Neuronal stem cell (in vitro differentiated cells): ENCODE measurements at regions not wholly inside any gene's neighbourhood (a gene's known extent, or its start where the extent isn't known, plus 50 kb on each side); places are given as distances from the start of the nearest gene placed in this dataset.

Experiments used
- DNase-seq: peaks from one replicate; pipeline ENCODE4 v3.0.0-alpha.2; 2013; ENCODE audit warnings: low spot score
- H2AFZ ChIP-seq: one replicate; pipeline ENCODE4 v1.6.1; 2013; ENCODE audit warnings: mild to moderate bottlenecking, low read length, inconsistent platforms
- H2AK5ac ChIP-seq: 2 replicates; pipeline ENCODE4 v1.6.1; 2013; ENCODE audit warnings: low read depth, mild to moderate bottlenecking, inconsistent platforms, low read length, moderate library complexity, mixed read lengths
- H2BK120ac ChIP-seq: 2 replicates; pipeline ENCODE4 v1.6.1; 2013; ENCODE audit warnings: low read depth, mild to moderate bottlenecking, inconsistent platforms, low read length, moderate library complexity, mixed read lengths
- H2BK12ac ChIP-seq: one replicate; pipeline ENCODE4 v1.6.1; 2013; ENCODE audit warnings: low read length, inconsistent platforms
- H2BK15ac ChIP-seq: 2 replicates; pipeline ENCODE4 v1.6.1; 2013; ENCODE audit warnings: mild to moderate bottlenecking, low read length, inconsistent platforms, mixed read lengths
- H2BK5ac ChIP-seq: one replicate; pipeline ENCODE4 v1.6.1; 2013; ENCODE audit warnings: inconsistent platforms, mild to moderate bottlenecking, low read length, moderate library complexity
- H3K14ac ChIP-seq: one replicate; pipeline ENCODE4 v1.6.1; 2013; ENCODE audit warnings: low read length, inconsistent platforms
- H3K18ac ChIP-seq: 2 replicates; pipeline ENCODE4 v1.6.1; 2013; ENCODE audit warnings: low read length, inconsistent platforms
- H3K23ac ChIP-seq: 2 replicates; pipeline ENCODE4 v1.6.1; 2013; ENCODE audit warnings: low read depth, mild to moderate bottlenecking, mixed read lengths, low read length, inconsistent platforms; ENCODE audit not compliant: poor library complexity
- H3K27ac ChIP-seq: replicated peaks from 3 replicates; pipeline ENCODE4 v1.5.1; 2013; ENCODE audit warnings: low read length, inconsistent platforms
- H3K27me3 ChIP-seq, 3 experiments: 2 replicates each; pipeline ENCODE4 v1.6.1; 2013; ENCODE audit warnings: low read length in 3 of 3, mild to moderate bottlenecking in 2 of 3, inconsistent platforms in 1 of 3, low read depth in 1 of 3, mixed read lengths in 1 of 3, moderate library complexity in 1 of 3; ENCODE audit not compliant: control insufficient read depth in 3 of 3, insufficient read depth in 3 of 3
- H3K36me3 ChIP-seq, 2 donors: replicated peaks in 1 of 2; 2 replicates each; pipeline ENCODE4 v1.6.1; 2013; ENCODE audit warnings: low read length in 2 of 2; ENCODE audit not compliant: control insufficient read depth in 2 of 2, insufficient read depth in 2 of 2
- H3K4ac ChIP-seq: 2 replicates; pipeline ENCODE4 v1.6.1; 2013; ENCODE audit warnings: inconsistent platforms, mild to moderate bottlenecking, low read length, moderate library complexity
- H3K4me1 ChIP-seq, 2 donors: 1 replicate in 1 of 2; 2 replicates in 1 of 2; pipeline ENCODE4 v1.6.1; 2013; ENCODE audit warnings: low read length in 2 of 2, low read depth in 1 of 2; ENCODE audit not compliant: control insufficient read depth in 2 of 2, insufficient read depth in 1 of 2
- H3K4me2 ChIP-seq: one replicate; pipeline ENCODE4 v1.6.1; 2013; ENCODE audit warnings: mild to moderate bottlenecking, low read length, inconsistent platforms; ENCODE audit not compliant: insufficient read depth, poor library complexity, severe bottlenecking
- H3K4me3 ChIP-seq, 2 donors: 2 replicates each; pipeline ENCODE4 v1.5.1; 2013; ENCODE audit warnings: low read length in 2 of 2, mild to moderate bottlenecking in 2 of 2, inconsistent platforms in 1 of 2, moderate library complexity in 1 of 2
- H3K79me1 ChIP-seq: one replicate; pipeline ENCODE4 v1.6.1; 2013; ENCODE audit warnings: low read depth, mild to moderate bottlenecking, inconsistent platforms, low read length, moderate library complexity
- H3K9ac ChIP-seq: one replicate; pipeline ENCODE4 v1.6.1; 2013; ENCODE audit warnings: mild to moderate bottlenecking, low read depth, low read length, inconsistent platforms; ENCODE audit not compliant: poor library complexity
- H3K9me3 ChIP-seq, 2 donors: replicated peaks in 1 of 2; 2 replicates each; pipeline versions ENCODE3 to v1.6.1; 2013; ENCODE audit warnings: low read length in 2 of 2, mild to moderate bottlenecking in 2 of 2, inconsistent platforms in 1 of 2, low read depth in 1 of 2, mixed read lengths in 1 of 2, moderate library complexity in 1 of 2; ENCODE audit not compliant: control insufficient read depth in 2 of 2, insufficient read depth in 1 of 2
- H4K8ac ChIP-seq: one replicate; pipeline ENCODE4 v1.6.1; 2013; ENCODE audit warnings: low read depth, mild to moderate bottlenecking, inconsistent platforms, low read length, moderate library complexity
- H4K91ac ChIP-seq: one replicate; pipeline ENCODE4 v1.6.1; 2013; ENCODE audit warnings: low read length, low read depth, mild to moderate bottlenecking, inconsistent platforms; ENCODE audit not compliant: poor library complexity
- WGBS, 2 donors: extraction: QIAGEN DNeasy Blood & Tissue Kit; methylation state at CpG; one replicate each; pipeline ENCODE4 v1.1.7; 2013; ENCODE audit warnings: missing lambda C conversion rate in 2 of 2, mixed read lengths in 1 of 2; ENCODE audit not compliant: insufficient read length in 2 of 2, insufficient replicate concordance in 1 of 2; ENCODE audit errors: extremely low coverage in 2 of 2; 5-methylcytosine and 5-hydroxymethylcytosine counted together

DNA sequence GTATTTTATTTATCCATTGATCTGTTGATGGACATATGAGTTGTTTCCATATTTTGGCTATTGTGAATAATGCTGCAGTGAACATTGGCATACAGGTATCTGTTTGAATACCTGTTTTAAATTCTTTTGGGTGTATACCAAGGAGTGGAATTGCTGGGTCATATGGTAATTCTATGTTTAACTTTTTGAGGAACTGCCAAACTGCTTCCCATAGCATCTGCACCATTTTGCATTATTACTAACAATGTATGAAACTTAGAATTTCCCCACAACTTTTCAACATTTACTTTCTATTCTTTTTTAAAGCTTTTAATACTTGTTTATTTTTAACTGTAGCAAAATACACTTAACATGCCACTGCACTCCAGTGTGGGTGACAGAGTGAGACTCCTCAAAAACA is 57.0 kb upstream of the MSN start:
- Histone ChIP-seq H3K23ac (no peak overlapping the region), H3K4me1 (no peaks in the 10 kb centered on the region), H3K27me3 (no peaks in the 10 kb centered on the region), H2BK12ac (no peak overlapping the region), H3K79me1 (no peaks in the 10 kb centered on the region), H3K4me2 (no peak overlapping the region), H3K14ac (no peak overlapping the region), H2AK5ac (no peak overlapping the region), H3K36me3 (no peaks in the 10 kb centered on the region), H3K9ac (no peak overlapping the region), H3K9me3 (no peaks in the 10 kb centered on the region), H4K91ac (no peak overlapping the region), H3K27ac (no peak overlapping the region), H2AFZ (no peak overlapping the region), H3K4ac (no peak overlapping the region), H2BK5ac (no peak overlapping the region), H3K18ac (no peak overlapping the region), H4K8ac (no peak overlapping the region), H3K4me3 (no peak overlapping the region), H2BK120ac (no peak overlapping the region), H2BK15ac (no peak overlapping the region)
- DNase-seq: no peak

DNA sequence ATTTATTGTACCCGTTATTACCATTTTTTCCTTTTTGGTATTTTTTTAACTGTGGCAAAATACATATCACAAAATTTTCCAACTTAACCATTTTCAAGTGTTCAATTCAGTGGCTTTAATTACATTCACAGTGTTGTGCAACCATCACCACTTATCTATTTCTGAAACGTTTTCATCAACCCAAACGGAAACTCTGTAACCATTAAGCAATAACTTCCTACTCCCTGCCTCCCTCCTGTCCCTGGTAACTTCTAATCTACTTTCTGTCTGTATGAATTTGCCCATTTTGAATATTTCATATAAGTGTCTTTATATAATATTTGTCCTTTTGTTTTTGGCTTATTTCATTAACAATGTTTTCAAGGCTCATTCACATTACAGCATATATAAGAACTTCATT is 57.4 kb upstream of the MSN start:
- Histone ChIP-seq H3K23ac (no peak overlapping the region), H3K27ac (no peak overlapping the region), H3K4me2 (no peak overlapping the region), H3K4ac (no peak overlapping the region), H3K9me3 (no peaks in the 10 kb centered on the region), H3K36me3 (no peaks in the 10 kb centered on the region), H3K18ac (no peak overlapping the region), H2BK120ac (no peak overlapping the region), H4K91ac (no peak overlapping the region), H2AK5ac (no peak overlapping the region), H3K9ac (no peak overlapping the region), H3K4me1 (no peaks in the 10 kb centered on the region), H3K14ac (no peak overlapping the region), H3K79me1 (no peaks in the 10 kb centered on the region), H4K8ac (no peak overlapping the region), H3K27me3 (no peaks in the 10 kb centered on the region), H2BK12ac (no peak overlapping the region), H3K4me3 (no peak overlapping the region), H2BK15ac (no peak overlapping the region), H2BK5ac (no peak overlapping the region), H2AFZ (no peak overlapping the region)
- WGBS, 2 donors: no CpG with 5 or more reads among the region's 3 CpGs
- no peak for DNase-seq

DNA sequence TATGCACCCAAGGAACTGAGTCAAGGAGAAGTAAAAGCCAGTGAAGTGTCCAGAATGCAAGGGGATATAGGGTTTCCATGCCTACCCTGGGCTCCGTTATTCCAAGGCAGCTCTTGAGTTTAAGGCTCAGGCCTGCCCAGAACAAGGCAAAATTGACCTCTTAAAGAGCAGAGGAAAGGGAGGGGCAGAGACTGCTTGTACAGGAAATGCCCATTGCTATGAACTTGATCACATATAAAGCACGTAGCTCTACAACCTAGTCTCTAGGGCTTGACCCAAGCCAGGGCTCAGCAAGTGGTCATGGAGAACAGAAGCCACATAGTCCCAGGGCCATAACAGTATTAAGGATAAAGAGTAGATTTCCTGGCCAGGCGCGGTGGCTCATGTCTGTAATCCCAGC is 58.2 kb upstream of the MSN start:
- H3K18ac ChIP-seq: no peak overlapping the region
- no peak overlapping the region for H4K91ac ChIP-seq
- H2AK5ac ChIP-seq: no peak overlapping the region
- no peaks in the 10 kb centered on the region for H3K79me1 ChIP-seq
- no peak overlapping the region for H2BK15ac ChIP-seq
- H3K27me3 ChIP-seq: no peaks in the 10 kb centered on the region
- no peak overlapping the region for H3K14ac ChIP-seq
- H3K23ac ChIP-seq: no peak overlapping the region
- no peak overlapping the region for H2AFZ ChIP-seq
- no peak overlapping the region for H2BK12ac ChIP-seq
- no peak overlapping the region for H3K4me3 ChIP-seq
- no peak overlapping the region for H2BK5ac ChIP-seq
- H3K9ac ChIP-seq: no peak overlapping the region
- no peaks in the 10 kb centered on the region for H3K4me1 ChIP-seq
- H2BK120ac ChIP-seq: no peak overlapping the region
- no peaks in the 10 kb centered on the region for H3K9me3 ChIP-seq
- WGBS, 2 donors: no CpG with 5 or more reads among the region's 4 CpGs
- no peak overlapping the region for H3K4me2 ChIP-seq
- no peak overlapping the region for H3K4ac ChIP-seq
- no peaks in the 10 kb centered on the region for H3K36me3 ChIP-seq
- DNase-seq: no peak
- H4K8ac ChIP-seq: no peak overlapping the region
- no peak overlapping the region for H3K27ac ChIP-seq

DNA sequence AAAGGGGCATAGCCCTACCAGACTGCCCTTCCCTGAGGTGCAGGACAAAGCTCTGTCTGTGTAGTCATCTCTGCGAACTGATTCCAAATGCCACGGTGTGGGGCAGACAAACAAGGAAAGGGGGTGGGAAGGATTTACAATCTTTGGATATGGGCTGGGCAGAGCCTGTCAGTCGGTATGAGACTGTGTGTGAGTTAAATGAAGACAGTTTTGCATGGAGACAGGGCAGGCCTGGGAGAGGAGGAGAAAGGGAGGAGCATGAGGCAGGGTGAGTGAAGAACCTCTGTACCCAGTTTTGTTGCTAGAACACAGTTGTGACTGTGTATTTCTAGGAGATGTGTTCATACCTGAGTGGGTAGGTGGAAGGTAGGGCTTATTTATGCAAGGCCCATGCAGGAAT is 59.4 kb upstream of the MSN start:
- DNase-seq: no peak
- no peaks in the 10 kb centered on the region for H3K9me3 ChIP-seq
- no peak overlapping the region for H3K4ac ChIP-seq
- no peak overlapping the region for H3K9ac ChIP-seq
- H2BK5ac ChIP-seq: no peak overlapping the region
- no peak overlapping the region for H2AFZ ChIP-seq
- no peak overlapping the region for H3K14ac ChIP-seq
- H3K79me1 ChIP-seq: no peaks in the 10 kb centered on the region
- no peak overlapping the region for H4K8ac ChIP-seq
- no CpG with 5 or more reads among the region's 3 CpGs for WGBS, 2 donors
- no peak overlapping the region for H3K4me2 ChIP-seq
- H2AK5ac ChIP-seq: no peak overlapping the region
- no peak overlapping the region for H2BK12ac ChIP-seq
- H3K27me3 ChIP-seq: no peaks in the 10 kb centered on the region
- no peak overlapping the region for H3K4me3 ChIP-seq
- H3K23ac ChIP-seq: no peak overlapping the region
- no peak overlapping the region for H4K91ac ChIP-seq
- H3K4me1 ChIP-seq: no peaks in the 10 kb centered on the region
- H3K36me3 ChIP-seq: no peaks in the 10 kb centered on the region
- H2BK120ac ChIP-seq: no peak overlapping the region
- no peak overlapping the region for H3K27ac ChIP-seq
- no peak overlapping the region for H3K18ac ChIP-seq
- no peak overlapping the region for H2BK15ac ChIP-seq
